GM19395 (cell line): ENCODE measurements at regions not wholly inside any gene's neighbourhood (a gene's known extent, or its start where the extent isn't known, plus 50 kb on each side); places are given as distances from the start of the nearest gene placed in this dataset.

Source experiments
- ATAC-seq: cut with Tn5 transposase; IDR thresholded peaks from one replicate; pipeline ENCODE4 v1.9.1; 2021; ENCODE audit warnings: mild to moderate bottlenecking, moderate library complexity; ENCODE audit not compliant: unreplicated experiment

- ATAC-seq, result no peak
Observed at GRCh38 chr2:196433116-196433515, 206.4 kb upstream of the CCDC150 start.

GRCh38 chr2:196434217-196434616 lies 205.3 kb upstream of the CCDC150 start:
- no peak for ATAC-seq

- no peak for ATAC-seq
Observed at GRCh38 chr2:196435189-196435588, 204.3 kb upstream of the CCDC150 start.

GRCh38 chr2:196437626-196438025 lies 201.9 kb upstream of the CCDC150 start:
- no peak for ATAC-seq

- ATAC-seq, result no peak
Observed at GRCh38 chr2:196439760-196440159, 199.8 kb upstream of the CCDC150 start.

- ATAC-seq, result no peak
Observed at GRCh38 chr2:196440413-196440812, 199.1 kb upstream of the CCDC150 start.

GRCh38 chr2:196441527-196441926 lies 198.0 kb upstream of the CCDC150 start:
- ATAC-seq, result peak; percentile 50

GRCh38 chr2:196442211-196442610 lies 197.3 kb upstream of the CCDC150 start:
- no peak for ATAC-seq

GRCh38 chr2:196444442-196444841 lies 195.1 kb upstream of the CCDC150 start:
- no peak for ATAC-seq

- ATAC-seq, result no peak
Observed at GRCh38 chr2:196445991-196446390, 193.5 kb upstream of the CCDC150 start.

- no peak for ATAC-seq
Observed at GRCh38 chr2:196448407-196449079, 191.0 kb upstream of the CCDC150 start.

- no peak for ATAC-seq
Observed at GRCh38 chr2:196449083-196449482, 190.4 kb upstream of the CCDC150 start.

- ATAC-seq, result no peak
Observed at GRCh38 chr2:196452758-196453157, 186.8 kb upstream of the CCDC150 start.

- peak; percentile 79 for ATAC-seq
Observed at GRCh38 chr2:196453613-196454047, 185.9 kb upstream of the CCDC150 start.

GRCh38 chr2:196454492-196454891 lies 185.0 kb upstream of the CCDC150 start:
- no peak for ATAC-seq

- ATAC-seq, result peak; percentile 62
Observed at GRCh38 chr2:196459539-196459938, 180.0 kb upstream of the CCDC150 start.

GRCh38 chr2:196463706-196464105 lies 175.8 kb upstream of the CCDC150 start:
- no peak for ATAC-seq

GRCh38 chr2:196464311-196464710 lies 175.2 kb upstream of the CCDC150 start:
- no peak for ATAC-seq

- ATAC-seq, result no peak
Observed at GRCh38 chr2:196466581-196466980, 172.9 kb upstream of the CCDC150 start.

- ATAC-seq, result no peak
Observed at GRCh38 chr2:196468394-196468793, 171.1 kb upstream of the CCDC150 start.

- ATAC-seq, result no peak
Observed at GRCh38 chr2:196473617-196474016, 165.9 kb upstream of the CCDC150 start.

- ATAC-seq, result no peak
Observed at GRCh38 chr2:196475611-196476010, 163.9 kb upstream of the CCDC150 start.

- no peak for ATAC-seq
Observed at GRCh38 chr2:196478588-196478987, 160.9 kb upstream of the CCDC150 start.
